HT1080 (cell line): ENCODE measurements at regions not wholly inside any gene's neighbourhood (a gene's known extent, or its start where the extent isn't known, plus 50 kb on each side); places are given as distances from the start of the nearest gene placed in this dataset.
"Not testable (repeated sequence)": the region's sequence is repeated elsewhere in the genome, so short reads cannot be mapped to it uniquely, and the experiment has no call there.

Experiments
- DNase-seq: peaks from one replicate; pipeline ENCODE4 v3.0.0-alpha.2; 2015; ENCODE audit warnings: low read depth

GRCh38 chr10:11668847-11669610, 57.6 kb upstream of the USP6NL start:
- no peak for DNase-seq

- DNase-seq: no peak
Observed at GRCh38 chr10:11667756-11668155, 56.3 kb upstream of the USP6NL start.

GRCh38 chr10:11663763-11664555, 52.5 kb upstream of the USP6NL start:
- no peak for DNase-seq

GRCh38 chr10:11663126-11663515, 51.7 kb upstream of the USP6NL start:
- DNase-seq: not testable (repeated sequence)

GRCh38 chr10:11661441-11661840, 50.0 kb upstream of the USP6NL start:
- DNase-seq: no peak
